ENCODE measurements at regions not wholly inside any gene's neighbourhood (a gene's known extent, or its start where the extent isn't known, plus 50 kb on each side); places are given as distances from the start of the nearest gene placed in this dataset.

DNA sequence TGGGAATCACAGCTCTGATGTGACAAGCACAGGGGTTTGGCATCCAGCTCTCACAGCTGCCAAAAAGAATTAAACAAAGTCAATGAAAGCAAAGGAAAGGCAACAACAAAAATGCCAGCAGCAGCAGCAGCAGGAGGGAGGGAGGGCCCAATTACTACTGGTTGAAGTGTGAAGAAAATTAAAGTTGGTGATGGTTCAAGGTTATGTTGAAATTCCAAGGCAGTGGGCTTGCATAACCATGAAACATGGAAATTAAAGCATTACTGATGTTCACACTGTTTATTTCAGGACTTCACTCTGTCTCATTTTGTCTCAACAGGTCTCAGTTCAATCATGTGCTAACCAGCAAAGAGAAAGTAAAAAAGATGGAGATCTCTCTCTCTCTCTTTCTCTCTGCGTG lies 220.3 kb upstream of the LYPLAL1 start:
- no peak for DNase-seq

DNA sequence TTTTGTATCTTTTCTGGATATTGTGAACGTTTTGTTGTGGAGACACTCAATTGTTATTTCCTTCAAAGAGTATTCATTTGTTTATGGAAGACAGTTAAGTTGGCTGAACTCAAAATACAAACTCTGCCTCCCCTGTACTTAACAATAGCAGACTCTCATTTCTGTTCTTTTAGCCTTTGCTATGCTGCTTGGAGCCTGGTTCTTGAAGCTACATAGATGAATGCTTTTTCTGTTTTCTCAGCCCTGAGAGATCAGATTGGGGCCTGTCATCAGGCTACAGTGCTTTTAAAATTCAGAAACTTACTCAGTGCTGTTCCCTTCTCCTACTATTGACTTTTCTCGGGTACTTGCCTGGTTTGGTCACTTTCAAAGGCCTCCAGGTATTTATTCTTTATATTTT lies 215.7 kb upstream of the LYPLAL1 start:
- no peak for DNase-seq

DNA sequence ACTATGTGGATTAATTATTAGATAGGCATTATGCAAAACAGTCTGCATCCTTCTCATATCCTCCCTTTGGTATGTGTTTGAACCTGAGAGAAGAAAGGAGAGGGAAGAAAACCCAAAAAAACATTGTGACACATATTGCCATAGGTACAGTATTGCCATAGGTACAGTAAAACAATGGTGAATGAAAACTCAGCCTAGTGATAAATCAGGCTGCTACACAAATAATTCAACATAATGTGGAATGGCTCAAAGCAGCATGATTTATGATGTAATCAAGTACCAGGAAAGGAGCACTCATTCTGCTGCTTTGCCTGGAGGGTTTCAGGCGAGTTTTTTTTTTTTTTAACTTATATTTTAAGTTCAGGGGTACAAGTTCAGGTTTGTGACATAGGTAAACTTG lies 213.9 kb upstream of the LYPLAL1 start:
- DNase-seq = no peak

DNA sequence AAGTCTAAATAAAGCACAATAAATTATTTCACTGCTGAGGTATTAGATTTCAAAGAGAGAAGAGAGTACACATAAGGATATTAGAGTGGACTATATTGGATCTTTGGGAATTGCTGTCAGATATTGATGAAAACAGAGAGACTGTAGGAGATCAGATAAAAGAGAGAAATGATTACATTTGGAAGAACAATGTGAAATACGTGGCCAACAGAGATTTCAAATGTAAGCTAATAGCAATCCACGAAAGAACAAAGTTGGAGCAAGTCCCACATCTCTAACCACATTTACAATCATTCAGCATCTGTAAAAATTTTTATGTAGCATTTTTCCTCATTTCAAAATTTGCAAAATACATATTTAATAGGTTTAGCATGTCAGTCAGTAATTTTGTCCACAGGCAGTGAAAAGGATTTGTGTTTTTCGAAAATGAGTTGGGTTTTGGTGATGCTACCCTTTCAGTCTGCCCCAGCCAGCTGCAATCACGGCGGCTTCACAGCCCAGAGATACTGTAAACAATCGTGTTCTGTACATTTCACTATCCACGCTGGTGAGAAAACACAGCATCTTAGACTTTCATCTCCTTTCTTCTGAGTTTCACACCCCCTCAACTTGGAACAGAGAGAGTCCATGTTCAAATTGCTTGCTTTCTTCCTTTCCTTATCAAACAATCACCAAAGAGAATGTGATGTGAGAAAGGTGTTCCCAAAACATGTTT lies 209.1 kb upstream of the LYPLAL1 start:
- no peak for DNase-seq

DNA sequence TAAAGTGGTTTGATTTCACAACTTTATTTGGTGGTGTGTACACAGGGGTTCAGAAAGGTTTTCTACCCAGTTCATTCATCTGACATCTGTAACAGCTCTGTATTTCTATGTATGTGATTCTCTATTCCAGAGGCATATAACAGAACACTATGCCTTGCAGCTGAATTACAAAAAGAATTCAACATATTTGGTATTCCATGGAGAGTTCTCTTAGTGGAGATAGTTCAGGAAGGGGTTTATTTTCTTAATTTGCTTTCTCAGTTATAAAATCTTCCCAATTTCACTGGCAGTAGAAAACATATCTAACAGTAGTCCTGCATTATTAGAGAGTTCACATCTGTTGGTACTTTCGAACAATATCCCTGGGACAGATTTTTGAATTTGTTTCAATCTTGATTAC lies 207.9 kb upstream of the LYPLAL1 start:
- DNase-seq = no peak

DNA sequence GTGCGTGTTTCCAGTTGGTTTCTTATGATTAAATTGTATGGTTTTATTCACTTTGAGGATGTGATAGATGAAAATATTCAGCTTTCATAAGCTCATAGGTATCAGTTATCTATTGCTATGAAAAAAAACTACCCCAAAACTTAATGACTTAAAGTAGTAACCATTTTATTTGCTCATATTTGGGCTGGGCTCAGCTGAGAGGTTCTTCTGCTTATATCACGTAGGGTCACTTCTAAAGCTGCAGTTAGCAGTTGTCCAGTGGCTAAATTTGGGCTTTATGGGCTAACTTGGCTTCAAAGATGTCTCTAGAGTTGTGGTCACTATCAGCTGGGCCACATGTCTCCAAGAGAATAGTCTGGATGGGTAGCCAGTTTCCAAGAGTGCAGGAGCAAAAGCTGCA lies 206.4 kb upstream of the LYPLAL1 start:
- no peak for DNase-seq

DNA sequence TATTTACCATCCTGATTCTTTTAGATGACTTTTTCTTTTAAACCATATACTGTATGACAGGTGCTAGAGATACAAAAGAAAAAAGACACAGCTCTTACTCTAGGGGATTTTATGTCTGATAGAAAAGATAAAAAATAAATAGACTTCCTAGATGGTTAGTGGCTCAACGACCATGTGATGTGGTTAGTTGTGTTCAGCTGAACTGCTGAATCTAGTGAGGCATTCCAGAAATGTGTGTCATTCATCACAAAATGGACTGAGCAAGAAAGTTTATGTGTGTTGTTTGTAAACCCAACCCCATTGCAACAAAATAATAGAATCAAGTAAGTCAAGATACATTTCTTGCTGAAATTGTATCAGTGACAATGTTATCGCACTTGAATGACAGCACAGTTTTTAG lies 205.8 kb upstream of the LYPLAL1 start:
- DNase-seq = no peak

DNA sequence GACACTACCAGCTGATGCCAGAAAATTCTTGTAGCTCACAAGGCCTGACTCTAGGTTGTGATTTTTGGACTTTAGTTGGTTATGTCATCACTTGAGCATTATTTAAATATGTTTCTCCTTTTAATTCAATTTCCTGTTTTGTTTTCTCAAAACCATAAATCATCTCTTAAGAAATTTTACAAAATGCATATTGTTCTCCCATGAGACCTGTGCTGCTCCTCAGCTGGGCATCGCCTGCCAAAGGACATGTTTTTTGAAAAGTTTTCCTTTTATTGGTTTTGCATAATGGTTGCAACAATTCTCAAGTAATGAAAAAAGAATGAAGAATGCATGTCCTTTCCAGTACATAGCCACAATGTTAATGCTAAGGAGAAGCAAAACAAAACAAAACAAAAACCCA lies 204.7 kb upstream of the LYPLAL1 start:
- no peak for DNase-seq

DNA sequence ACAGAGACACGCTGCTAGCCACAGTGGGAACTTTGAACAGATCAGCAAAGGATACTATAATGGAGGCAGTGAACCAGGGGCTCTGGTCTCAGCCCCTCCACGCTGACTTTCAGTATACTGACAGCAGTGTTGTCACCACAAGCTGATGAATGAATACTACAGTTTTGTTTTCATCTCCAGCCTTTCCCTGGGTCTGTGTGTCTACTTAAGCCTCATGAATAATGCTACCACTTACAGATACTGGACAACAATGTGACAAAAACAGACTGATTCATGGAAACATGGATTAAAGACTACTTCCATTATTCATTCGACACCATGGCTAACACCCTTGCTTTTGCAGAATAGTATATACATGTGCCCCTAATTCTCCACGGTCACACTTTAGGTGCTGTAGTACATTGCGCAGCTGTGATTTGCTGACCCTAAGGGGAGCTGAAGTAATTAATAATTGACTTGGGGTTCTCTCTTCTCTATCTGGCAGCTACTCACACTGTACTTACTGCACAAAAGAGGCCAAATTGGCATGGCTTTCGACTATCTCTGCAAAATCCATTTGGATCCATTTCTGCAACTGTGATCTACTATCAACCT lies 203.2 kb upstream of the LYPLAL1 start:
- no peak for DNase-seq

DNA sequence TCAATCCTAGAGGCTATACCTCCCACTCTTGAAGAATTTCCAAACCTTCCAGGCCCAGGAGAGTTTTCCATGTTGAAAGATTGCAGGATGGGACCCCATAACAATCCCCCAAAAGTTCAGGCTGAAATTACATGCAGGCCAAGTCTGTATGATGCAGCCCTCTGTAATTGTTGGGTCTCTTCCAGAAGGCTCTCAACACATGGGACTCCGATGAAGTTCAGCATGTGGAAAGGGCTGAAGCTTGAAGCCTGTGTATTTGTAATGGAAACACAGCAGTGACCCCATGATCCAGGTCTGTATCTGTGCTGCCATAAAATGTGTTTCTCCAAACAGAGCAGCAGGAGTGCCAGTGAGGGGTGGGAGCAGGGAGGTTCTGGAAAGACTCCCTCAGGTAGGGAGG lies 202.5 kb upstream of the LYPLAL1 start:
- no peak for DNase-seq

DNA sequence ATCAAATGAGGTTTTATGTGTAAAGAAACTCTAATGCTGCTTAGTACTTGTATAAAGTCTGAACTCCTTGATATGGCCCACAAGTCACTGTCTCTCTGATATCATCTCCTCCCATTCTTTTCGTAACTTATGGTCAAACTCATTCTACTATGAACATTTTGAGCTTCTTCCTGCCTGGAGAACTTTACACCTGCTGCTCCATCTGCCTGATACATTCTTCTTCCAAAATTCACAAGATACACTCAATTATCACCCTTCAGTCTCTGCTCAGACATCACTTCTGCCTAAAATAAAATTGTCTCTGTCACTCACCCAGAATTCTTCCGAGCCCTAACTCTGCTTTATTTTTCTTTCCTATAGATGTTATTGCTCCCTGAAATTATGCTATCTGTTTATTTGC lies 192.8 kb upstream of the LYPLAL1 start:
- DNase-seq = no peak

DNA sequence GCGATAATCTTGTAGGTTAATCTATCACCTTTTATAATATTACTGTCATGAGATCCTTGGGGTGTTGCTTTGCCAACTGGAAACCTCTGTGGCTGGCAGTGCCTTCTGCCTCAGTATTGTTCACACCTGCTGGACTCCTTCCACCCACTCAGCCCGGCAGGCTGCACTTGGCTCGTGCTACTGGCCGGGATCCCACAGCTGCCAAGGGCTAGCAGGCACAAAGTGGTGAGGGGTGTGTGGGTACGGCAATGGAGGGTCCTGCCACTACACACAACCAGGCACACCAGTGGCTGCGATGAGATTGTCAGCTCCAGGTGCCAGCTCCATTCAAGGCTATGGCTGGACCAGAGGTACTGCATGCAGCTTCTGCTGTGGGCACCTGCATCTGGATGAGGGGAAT lies 191.2 kb upstream of the LYPLAL1 start:
- DNase-seq = no peak

DNA sequence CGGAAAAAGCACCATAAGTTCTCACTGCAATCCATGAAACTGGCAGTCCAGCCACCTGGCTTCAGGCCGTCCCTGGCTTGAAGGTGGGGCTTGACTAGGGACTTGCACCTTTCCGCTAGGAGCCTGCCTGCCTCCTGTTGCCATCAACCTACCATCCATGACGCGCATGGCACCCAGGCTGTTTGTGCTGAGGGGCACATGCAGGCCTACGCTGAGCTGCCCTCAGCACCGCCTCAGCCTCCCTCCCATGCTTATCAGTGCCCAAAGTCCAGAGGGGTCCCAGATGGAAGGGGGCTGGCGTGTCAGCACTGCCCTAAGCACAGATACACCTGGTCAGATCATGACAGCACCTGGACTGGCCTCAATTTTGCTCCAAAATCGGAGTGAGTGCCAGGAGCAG lies 190.2 kb upstream of the LYPLAL1 start:
- DNase-seq = no peak

DNA sequence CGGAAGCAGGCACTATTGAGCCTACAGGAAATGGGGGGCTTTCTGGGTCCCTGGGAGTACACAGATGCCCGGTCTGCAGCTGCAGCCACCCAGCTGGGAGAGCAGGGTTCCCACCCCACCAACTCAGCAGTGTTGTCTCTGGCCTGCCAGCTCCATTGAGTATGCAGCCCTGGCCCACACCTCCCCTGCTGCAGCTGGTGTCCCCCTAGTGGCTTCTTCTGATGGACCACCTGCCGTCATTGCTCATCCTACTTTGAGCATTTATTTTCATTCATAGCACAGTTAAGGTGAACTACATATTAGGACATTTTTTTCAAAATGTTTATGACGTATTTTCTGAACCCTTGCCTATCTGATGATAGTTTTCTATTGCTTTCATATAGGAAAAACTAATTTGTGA lies 189.8 kb upstream of the LYPLAL1 start:
- DNase-seq = no peak

DNA sequence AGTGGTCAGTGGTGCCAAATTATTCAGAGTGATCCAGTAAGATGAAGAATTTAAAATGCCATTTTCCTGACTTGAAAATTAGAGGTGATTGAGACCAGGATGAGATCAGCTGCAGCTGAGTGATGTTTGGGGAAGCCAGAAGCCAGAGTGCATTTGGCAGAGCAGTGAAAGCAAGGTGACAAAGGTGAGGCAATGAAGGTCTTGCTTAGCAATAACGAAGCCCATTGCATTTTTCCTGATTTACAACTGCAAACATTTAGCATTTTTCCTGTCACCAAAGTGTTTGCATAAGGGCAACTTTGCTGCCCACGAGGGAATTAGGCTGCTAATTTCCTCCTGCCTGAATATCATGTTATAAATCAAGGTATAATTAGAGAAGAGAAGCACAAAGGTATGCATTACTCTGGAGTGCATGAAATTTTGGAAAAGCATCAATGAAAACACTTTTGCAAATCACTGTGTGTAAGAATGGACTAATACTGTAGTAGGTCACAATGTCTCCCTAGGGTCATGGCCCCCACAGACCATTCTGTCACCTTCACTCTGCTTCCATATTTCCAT lies 188.2 kb upstream of the LYPLAL1 start:
- no peak for DNase-seq

DNA sequence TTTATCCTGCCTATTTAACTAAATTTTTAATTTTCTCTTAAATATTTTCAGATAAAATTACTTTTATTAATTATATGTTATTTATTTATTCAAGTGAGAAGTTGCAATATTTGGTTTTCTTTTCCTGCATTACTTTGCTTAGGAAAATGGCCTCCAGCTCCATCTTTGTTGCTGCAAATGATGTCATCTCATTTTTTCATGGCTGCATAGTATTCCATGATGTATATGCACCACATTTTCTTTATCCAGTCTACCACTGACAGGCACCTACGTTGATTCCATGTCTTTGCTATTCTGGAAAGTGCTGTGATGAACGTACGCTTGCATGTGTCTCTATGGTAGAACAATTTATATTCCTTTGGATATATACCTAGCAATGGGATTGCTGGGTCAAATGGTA lies 186.9 kb upstream of the LYPLAL1 start:
- no peak for DNase-seq

DNA sequence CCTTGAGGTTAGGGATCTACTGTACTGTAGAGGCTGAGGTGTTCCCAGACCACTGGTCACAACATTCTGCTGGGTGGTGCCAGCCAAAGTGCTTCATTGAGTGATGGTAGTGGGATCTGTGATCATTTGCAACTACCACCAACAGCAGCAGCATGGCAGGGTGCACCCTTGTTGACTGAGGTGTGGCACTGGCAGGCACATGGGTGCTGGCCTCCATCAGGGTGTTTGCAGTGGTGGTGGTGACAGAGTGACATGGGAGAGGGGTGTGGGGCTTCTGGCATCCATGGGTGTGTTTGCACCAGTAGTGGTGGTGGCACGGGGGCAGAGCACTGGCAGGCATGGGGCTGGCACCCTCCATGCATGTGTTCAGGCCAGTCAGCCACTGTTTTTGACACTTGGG lies 183.7 kb upstream of the LYPLAL1 start:
- DNase-seq = no peak

DNA sequence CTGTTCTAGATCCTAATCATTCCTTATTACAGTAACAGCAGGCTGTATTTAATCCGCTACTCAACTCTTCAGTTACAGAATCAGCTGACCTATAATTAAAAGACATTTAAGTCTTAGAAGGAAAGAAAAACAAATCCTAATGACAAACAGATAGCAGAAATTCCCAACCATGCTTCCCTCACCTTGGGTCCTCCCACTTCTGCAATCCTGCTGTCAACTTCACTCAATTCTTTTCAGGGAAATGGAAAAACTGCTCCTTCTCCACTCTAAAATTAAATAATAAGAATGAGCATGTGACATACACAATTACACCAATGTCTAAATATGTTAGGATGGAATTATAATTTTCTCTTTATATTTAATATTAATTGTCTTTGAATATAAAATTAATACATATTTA lies 182.6 kb upstream of the LYPLAL1 start:
- no peak for DNase-seq

DNA sequence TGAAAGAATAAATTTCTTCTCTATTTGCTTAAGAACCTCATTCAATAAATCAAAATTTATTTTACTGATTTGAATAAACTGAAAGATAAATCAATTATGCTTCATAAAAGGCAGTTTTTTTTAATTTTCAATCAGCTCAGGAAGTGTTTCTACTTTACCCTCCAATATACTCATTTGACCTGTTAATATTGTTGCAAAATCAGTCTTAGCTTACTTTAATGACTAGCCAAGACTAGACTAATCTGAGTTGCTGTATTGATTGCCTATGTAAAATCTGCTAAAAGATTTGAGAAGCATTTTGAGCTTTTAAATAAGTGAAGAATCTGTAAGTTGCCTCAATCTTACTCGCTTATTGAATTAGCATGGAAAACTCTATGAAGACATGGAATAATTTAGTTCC lies 179.1 kb upstream of the LYPLAL1 start:
- DNase-seq = no peak

DNA sequence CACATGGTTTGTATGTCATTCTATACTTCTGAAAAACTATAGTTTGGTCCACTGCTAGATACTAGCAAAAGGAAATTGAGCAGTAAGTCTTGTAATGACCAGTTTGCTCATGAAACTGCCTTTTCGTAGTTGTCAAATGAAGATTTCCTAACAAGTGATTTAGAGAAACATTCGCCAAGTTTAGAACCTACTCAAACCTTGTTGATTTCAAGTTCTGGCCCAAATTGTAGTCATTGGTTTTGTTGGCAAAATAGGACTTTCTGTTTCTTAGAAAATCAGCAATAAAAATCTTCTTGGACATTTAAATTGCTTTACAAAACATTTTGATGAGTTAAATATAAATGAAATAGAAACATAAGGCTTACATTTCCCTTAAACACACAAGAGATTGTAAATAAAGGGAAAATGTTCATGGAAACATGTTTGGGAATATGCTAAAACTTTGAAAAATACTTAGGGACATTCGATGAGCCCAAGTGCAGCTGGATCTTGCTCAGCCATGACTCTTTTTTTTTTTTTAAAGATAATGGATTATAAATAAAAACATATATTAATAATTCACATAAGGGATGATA lies 178.5 kb upstream of the LYPLAL1 start:
- DNase-seq = no peak

DNA sequence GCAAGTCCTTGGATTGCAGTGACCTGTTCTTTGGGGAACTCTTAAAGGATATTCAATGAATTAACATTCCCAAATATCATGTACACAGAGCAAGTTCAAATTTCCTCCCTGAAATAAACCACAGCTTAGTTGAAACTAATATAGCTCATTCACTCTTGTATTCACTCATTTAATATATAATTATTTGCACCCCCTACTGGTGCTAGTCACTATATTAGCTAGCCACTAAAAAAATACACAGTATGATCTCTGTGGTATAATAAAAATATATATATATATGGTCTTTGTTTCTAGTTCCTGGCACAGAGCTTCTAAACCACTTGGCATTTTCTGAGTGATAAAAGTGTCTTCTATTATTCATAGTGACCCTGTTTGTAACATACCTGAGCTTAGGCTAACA lies 177.3 kb upstream of the LYPLAL1 start:
- DNase-seq = no peak

DNA sequence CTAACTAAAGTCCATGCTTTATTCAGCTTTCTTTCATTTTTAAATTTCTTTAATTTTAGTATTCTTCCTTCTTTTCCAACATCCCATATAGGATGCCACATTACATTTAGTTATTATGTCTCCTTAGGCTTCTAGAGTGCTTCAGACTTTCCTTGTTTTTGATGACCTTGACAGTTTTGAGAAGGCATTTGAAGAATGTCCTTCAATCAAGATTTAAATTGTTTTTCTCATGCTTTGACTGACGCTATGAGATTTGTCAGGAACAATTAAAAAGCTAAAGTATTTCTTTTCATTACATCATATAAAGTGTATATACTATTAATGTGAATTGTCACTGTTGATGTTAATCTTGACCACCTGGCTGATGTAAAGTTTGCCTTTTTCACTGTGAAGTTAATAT lies 173.7 kb upstream of the LYPLAL1 start:
- DNase-seq = no peak

DNA sequence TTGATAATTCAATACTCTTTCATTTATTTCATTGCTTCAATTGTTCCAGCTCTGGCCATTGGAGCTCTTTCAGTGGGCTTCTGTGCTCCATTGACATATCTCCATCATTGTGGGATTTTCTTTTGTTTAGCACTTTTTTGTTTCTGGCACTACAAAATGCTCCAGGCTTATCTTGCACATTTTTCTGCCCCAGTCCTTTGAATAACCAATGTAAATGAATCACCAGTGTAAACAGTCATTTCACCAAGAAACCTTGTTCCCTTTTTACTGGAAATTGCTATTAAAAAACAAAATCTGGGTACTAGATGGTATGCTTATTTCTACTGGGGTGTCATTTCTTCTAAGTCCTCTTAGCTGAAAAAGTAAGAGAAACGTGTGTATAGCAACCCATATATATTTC lies 173.0 kb upstream of the LYPLAL1 start:
- DNase-seq = no peak

DNA sequence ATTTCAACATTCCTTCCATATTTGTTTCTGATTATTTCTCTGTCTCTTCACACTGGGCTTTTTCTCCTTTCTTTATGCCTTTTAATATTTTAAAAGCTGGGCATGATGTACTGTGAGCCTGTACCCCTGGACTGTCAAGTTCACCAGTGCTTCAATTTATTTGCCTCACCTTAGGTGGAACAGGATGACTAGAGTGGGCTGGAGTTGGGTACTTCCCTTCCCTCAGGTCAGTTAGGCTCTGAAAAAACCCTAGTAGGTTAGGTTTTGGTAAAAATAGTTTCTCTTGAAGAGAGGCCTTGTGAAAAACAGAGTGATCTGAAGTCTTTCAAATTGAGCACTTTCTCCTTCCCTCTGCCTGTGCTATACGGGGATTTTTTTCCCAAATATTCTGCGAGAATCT lies 163.0 kb upstream of the LYPLAL1 start:
- DNase-seq = no peak

DNA sequence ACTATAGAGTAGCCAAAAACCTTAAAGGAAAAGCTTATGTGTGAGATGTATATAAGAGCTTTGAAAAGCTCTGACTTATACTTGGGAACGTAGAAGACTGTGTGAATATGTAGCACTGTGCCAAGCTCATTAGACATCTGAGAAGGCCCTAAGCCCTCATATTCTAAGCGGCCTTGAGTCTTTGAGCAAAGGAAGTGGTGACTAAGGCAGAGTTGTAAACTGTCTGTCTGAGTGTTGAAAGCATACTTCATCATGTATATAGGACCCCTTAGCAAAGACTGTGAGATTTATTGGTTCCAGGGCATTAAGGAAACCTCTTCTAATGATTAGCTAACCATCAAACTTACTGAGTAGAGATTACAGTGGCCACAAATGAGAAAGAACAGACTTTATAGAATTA lies 153.3 kb upstream of the LYPLAL1 start:
- no peak for DNase-seq

Data from DMS79 (cell line).